ENCODE measurements at regions not wholly inside any gene's neighbourhood (a gene's known extent, or its start where the extent isn't known, plus 50 kb on each side); places are given as distances from the start of the nearest gene placed in this dataset.

- no peak for DNase-seq (ENCODE audit: low spot score in 2 of 2)
- no peaks in the 10 kb centered on the region for H3K27me3 ChIP-seq
- no peak overlapping the region for H3K4me3 ChIP-seq
- no peak overlapping the region for H3K27ac ChIP-seq
- H3K36me3 ChIP-seq, result no peaks in the 10 kb centered on the region
- H3K4me1 ChIP-seq, result no peaks in the 10 kb centered on the region
- no peaks in the 10 kb centered on the region for H3K9me3 ChIP-seq
- 90 to 93% methylated on average over 3 of the region's 3 CpGs for WGBS, 2 donors
- TF ChIP-seq CTCF (IDR thresholded peaks at IDR 0.05), result no peak
These were observed 325.8 kb upstream of the DPH6 start for GRCh38 chr15:35871812-35872211.

DNA sequence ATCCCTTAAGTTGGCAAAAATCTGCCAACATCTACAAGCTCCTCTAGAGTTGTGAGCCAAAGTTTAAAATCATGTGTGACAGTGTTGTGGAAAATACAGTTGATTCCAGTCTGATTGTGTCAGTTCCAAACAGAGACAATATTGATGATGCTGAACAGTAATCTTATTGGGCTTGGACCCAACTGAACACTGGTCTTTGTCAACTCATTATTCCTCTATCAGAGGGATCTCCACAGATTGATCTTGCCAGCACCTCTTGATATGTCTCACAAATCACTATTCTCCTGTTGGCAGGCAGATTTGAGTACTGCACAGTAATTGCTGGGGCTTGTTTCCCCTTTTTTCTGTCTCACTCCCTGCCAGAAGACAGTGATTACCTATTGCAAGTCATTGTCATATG is 326.6 kb upstream of the DPH6 start:
- Histone ChIP-seq H3K27me3 (no peaks in the 10 kb centered on the region), H3K4me1 (no peaks in the 10 kb centered on the region), H3K9me3 (no peaks in the 10 kb centered on the region), H3K36me3 (no peaks in the 10 kb centered on the region), H3K4me3 (no peak overlapping the region), H3K27ac (no peak overlapping the region)
- TF ChIP-seq POLR2A (IDR thresholded peaks at IDR 0.05) (no peak), CTCF (IDR thresholded peaks at IDR 0.05) (no peak), EP300 (IDR thresholded peaks at IDR 0.05) (no peak)
- no peak for DNase-seq (ENCODE audit: low spot score in 2 of 2)

DNA sequence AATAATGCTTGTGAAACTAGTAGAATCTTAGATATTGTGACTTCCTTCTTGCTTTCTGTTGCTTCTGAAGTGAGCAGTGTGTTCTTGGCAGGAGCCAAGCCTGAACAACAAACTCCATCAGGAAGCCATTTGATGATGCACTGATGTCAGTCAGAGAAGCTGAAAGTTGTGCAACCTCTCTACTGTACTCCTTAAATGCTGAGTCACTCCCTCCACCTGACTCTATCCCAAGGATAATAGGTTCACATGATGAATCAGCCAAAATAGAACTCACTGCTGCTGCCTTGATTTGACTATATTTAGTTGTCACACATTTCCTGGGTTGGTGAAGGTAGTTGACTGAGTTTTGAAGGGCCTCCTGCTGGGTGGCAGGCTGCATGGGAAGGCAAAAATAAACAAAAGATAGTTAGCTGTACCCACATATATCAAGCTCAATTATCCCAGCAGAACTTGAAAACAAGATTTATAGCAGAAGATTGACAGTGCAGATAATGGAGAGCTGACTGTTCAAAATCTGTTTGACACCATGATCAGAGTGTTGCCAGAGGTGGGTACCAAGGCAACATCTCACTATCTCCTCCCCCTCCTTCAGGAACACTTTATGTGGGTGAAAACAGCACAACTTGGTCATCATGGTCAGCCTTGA is 328.4 kb upstream of the DPH6 start:
- no peak overlapping the region for H3K27ac ChIP-seq
- TF ChIP-seq CTCF (IDR thresholded peaks at IDR 0.05), result no peak
- TF ChIP-seq EP300 (IDR thresholded peaks at IDR 0.05), result peak in 1 of 2 donors; percentile 78
- no peaks in the 10 kb centered on the region for H3K36me3 ChIP-seq
- H3K4me3 ChIP-seq, result no peak overlapping the region
- H3K9me3 ChIP-seq, result no peaks in the 10 kb centered on the region
- no peaks in the 10 kb centered on the region for H3K4me1 ChIP-seq
- DNase-seq (ENCODE audit: low spot score in 2 of 2), result peak in 1 of 2 donors; percentile 35
- H3K27me3 ChIP-seq, result no peaks in the 10 kb centered on the region

- Histone ChIP-seq H3K27me3 (no peaks in the 10 kb centered on the region), H3K4me3 (no peak overlapping the region), H3K4me1 (no peaks in the 10 kb centered on the region), H3K27ac (no peak overlapping the region), H3K9me3 (no peaks in the 10 kb centered on the region), H3K36me3 (no peaks in the 10 kb centered on the region)
- 48 to 54% methylated on average over 4 of the region's 4 CpGs for WGBS, 2 donors
- TF ChIP-seq EP300 (IDR thresholded peaks at IDR 0.05), result no peak
- no peak for TF ChIP-seq CTCF (IDR thresholded peaks at IDR 0.05)
- no peak for TF ChIP-seq POLR2A (IDR thresholded peaks at IDR 0.05)
- no peak for DNase-seq (ENCODE audit: low spot score in 2 of 2)
These were observed 330.8 kb upstream of the DPH6 start for GRCh38 chr15:35876762-35877161.

DNA sequence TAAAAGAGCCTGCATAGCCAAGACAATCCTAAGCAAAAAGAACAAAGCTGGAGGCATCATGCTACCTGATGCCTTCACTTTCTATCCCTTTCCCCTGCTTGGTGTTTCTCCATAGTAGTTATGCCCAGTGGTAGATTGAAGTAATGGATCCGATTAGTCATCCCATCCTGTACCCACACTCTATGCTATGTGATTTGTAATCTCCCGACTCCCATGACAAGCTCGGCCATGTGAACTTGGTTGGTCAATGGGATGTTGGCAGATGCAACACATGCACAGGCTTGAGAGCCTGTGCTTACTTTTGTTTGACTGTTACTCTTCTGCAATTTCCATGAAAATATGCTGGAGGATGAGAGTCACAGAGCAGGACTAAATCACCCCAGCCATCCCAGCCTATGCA is 334.9 kb upstream of the DPH6 start:
- H3K27ac ChIP-seq, result no peak overlapping the region
- no peak overlapping the region for H3K4me3 ChIP-seq
- no peaks in the 10 kb centered on the region for H3K9me3 ChIP-seq
- no peaks in the 10 kb centered on the region for H3K36me3 ChIP-seq
- no peak for DNase-seq (ENCODE audit: low spot score in 2 of 2)
- no peaks in the 10 kb centered on the region for H3K27me3 ChIP-seq
- no peak for TF ChIP-seq EP300 (IDR thresholded peaks at IDR 0.05)
- TF ChIP-seq CTCF (IDR thresholded peaks at IDR 0.05), result no peak
- no peak for TF ChIP-seq POLR2A (IDR thresholded peaks at IDR 0.05)
- WGBS, 2 donors, result 94 to 97% methylated on average over 3 of the region's 3 CpGs
- H3K4me1 ChIP-seq, result no peaks in the 10 kb centered on the region

Measured in tibial nerve (tissue), 4 donors.